ENCODE measurements at regions not wholly inside any gene's neighbourhood (a gene's known extent, or its start where the extent isn't known, plus 50 kb on each side); places are given as distances from the start of the nearest gene placed in this dataset.

DNA sequence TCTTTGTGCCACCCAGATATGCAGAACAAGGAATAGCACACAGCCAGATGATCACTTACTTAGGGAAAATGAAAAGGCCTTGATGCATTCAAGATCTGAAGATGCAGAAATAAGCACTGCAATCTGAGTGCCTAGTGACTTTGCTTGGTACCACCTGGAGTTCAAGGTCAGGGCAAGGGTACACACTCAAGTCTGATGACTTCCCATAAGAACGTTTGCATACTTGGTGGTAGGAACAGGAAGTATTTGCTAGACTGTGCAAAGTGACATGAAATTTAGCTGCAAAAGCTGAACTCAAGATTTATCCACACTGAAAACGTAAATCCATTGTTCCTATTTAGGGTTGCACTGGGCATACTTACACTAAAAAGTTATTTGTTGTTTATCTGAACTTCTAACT is 177.1 kb downstream of the PIK3R1 start:
- in situ Hi-C loops (cut with HindIII; ENCODE audit: low pct_unique_long_range_greater_than_20kb, low sequenced_read_pairs) = no loop called here
- H3K9me3 ChIP-seq (ENCODE audit: control insufficient read depth, insufficient read depth, low read depth, low read length) = no peaks in the 10 kb centered on the region
- ChIA-PET CTCF (no interaction called here), POLR2A (no interaction called here)
- H3K27ac ChIP-seq (ENCODE audit: low read length) = no peak overlapping the region
- DNase-seq (ENCODE audit: low read depth, low spot score) = no peak
- ATAC-seq = no peak
- no peak overlapping the region for H3K4me3 ChIP-seq (ENCODE audit: low read depth in 2 of 2, low read length in 2 of 2)
- H3K4me1 ChIP-seq (ENCODE audit: control insufficient read depth, insufficient read depth, low read length) = no peaks in the 10 kb centered on the region
- no peaks in the 10 kb centered on the region for H3K36me3 ChIP-seq (ENCODE audit: control insufficient read depth, insufficient read depth, low read length)
- intact Hi-C loops (cut with micrococcal nuclease; ENCODE audit: unreplicated experiment) = no loop called here
- H3K27me3 ChIP-seq (ENCODE audit: control insufficient read depth, insufficient read depth, low read length) = no peaks in the 10 kb centered on the region
- no TSS peak for BruUV-seq (replicated peaks)
- TF ChIP-seq TCF7L2 (IDR thresholded peaks at IDR 0.05; ENCODE audit: low read depth, low read length) (no peak), POLR2AphosphoS5 (IDR thresholded peaks at IDR 0.05; ENCODE audit: low read depth, low read length) (no peak), SIN3A (IDR thresholded peaks at IDR 0.05; ENCODE audit: borderline replicate concordance, insufficient read depth, low read depth, low read length) (no peak)
- TF ChIP-seq, protein P1, sequence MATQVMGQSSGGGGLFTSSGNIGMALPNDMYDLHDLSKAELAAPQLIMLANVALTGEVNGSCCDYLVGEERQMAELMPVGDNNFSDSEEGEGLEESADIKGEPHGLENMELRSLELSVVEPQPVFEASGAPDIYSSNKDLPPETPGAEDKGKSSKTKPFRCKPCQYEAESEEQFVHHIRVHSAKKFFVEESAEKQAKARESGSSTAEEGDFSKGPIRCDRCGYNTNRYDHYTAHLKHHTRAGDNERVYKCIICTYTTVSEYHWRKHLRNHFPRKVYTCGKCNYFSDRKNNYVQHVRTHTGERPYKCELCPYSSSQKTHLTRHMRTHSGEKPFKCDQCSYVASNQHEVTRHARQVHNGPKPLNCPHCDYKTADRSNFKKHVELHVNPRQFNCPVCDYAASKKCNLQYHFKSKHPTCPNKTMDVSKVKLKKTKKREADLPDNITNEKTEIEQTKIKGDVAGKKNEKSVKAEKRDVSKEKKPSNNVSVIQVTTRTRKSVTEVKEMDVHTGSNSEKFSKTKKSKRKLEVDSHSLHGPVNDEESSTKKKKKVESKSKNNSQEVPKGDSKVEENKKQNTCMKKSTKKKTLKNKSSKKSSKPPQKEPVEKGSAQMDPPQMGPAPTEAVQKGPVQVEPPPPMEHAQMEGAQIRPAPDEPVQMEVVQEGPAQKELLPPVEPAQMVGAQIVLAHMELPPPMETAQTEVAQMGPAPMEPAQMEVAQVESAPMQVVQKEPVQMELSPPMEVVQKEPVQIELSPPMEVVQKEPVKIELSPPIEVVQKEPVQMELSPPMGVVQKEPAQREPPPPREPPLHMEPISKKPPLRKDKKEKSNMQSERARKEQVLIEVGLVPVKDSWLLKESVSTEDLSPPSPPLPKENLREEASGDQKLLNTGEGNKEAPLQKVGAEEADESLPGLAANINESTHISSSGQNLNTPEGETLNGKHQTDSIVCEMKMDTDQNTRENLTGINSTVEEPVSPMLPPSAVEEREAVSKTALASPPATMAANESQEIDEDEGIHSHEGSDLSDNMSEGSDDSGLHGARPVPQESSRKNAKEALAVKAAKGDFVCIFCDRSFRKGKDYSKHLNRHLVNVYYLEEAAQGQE (IDR thresholded peaks at IDR 0.05; ENCODE audit: insufficient read depth in 1 of 2, low read depth in 2 of 2, low read length in 1 of 2) = no peak
- TF ChIP-seq, protein P2, sequence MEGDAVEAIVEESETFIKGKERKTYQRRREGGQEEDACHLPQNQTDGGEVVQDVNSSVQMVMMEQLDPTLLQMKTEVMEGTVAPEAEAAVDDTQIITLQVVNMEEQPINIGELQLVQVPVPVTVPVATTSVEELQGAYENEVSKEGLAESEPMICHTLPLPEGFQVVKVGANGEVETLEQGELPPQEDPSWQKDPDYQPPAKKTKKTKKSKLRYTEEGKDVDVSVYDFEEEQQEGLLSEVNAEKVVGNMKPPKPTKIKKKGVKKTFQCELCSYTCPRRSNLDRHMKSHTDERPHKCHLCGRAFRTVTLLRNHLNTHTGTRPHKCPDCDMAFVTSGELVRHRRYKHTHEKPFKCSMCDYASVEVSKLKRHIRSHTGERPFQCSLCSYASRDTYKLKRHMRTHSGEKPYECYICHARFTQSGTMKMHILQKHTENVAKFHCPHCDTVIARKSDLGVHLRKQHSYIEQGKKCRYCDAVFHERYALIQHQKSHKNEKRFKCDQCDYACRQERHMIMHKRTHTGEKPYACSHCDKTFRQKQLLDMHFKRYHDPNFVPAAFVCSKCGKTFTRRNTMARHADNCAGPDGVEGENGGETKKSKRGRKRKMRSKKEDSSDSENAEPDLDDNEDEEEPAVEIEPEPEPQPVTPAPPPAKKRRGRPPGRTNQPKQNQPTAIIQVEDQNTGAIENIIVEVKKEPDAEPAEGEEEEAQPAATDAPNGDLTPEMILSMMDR (IDR thresholded peaks at IDR 0.05) = no peak

DNA sequence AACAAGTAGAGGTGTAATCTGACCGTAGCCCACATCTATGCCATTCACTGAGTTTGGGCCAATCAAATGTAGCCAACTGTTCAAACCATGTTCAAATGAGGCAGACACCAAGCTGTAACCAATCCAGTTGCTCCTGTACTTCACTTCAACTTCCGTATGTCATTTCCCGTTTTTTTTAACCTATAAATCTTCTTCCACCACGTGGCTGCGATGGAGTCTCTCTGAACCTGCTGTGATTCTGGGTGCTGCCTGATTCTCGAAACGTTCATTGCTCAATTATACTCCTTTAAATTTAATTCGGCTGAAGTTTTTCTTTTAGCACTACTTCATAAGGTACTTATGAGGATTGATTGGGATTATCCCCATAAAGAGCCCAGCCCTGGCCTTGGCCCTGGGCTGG is 179.7 kb downstream of the PIK3R1 start:
- no peak for TF ChIP-seq TCF7L2 (IDR thresholded peaks at IDR 0.05; ENCODE audit: low read depth, low read length)
- TF ChIP-seq, protein P2 (IDR thresholded peaks at IDR 0.05) = no peak
- no peak for TF ChIP-seq SIN3A (IDR thresholded peaks at IDR 0.05; ENCODE audit: borderline replicate concordance, insufficient read depth, low read depth, low read length)
- TF ChIP-seq, protein P1 (IDR thresholded peaks at IDR 0.05; ENCODE audit: insufficient read depth in 1 of 2, low read depth in 2 of 2, low read length in 1 of 2) = no peak
- no peak for TF ChIP-seq POLR2AphosphoS5 (IDR thresholded peaks at IDR 0.05; ENCODE audit: low read depth, low read length)
- no peak overlapping the region for H3K4me3 ChIP-seq (ENCODE audit: low read depth in 2 of 2, low read length in 2 of 2)
- in situ Hi-C loops (cut with HindIII; ENCODE audit: low pct_unique_long_range_greater_than_20kb, low sequenced_read_pairs) = no loop called here
- no peak for DNase-seq (ENCODE audit: low read depth, low spot score)
- no TSS peak for BruUV-seq (replicated peaks)
- ChIA-PET CTCF (no interaction called here), POLR2A (no interaction called here)
- H3K27me3 ChIP-seq (ENCODE audit: control insufficient read depth, insufficient read depth, low read length) = no peaks in the 10 kb centered on the region
- intact Hi-C loops (cut with micrococcal nuclease; ENCODE audit: unreplicated experiment) = no loop called here
- no peaks in the 10 kb centered on the region for H3K4me1 ChIP-seq (ENCODE audit: control insufficient read depth, insufficient read depth, low read length)
- no peak for ATAC-seq
- no peaks in the 10 kb centered on the region for H3K36me3 ChIP-seq (ENCODE audit: control insufficient read depth, insufficient read depth, low read length)
- no peaks in the 10 kb centered on the region for H3K9me3 ChIP-seq (ENCODE audit: control insufficient read depth, insufficient read depth, low read depth, low read length)
- no peak overlapping the region for H3K27ac ChIP-seq (ENCODE audit: low read length)
